HG02759 (cell line): ENCODE measurements at regions not wholly inside any gene's neighbourhood (a gene's known extent, or its start where the extent isn't known, plus 50 kb on each side); places are given as distances from the start of the nearest gene placed in this dataset.
"Not testable (repeated sequence)": the region's sequence is repeated elsewhere in the genome, so short reads cannot be mapped to it uniquely, and the experiment has no call there.

Source experiments
- ATAC-seq: cut with Tn5 transposase; IDR thresholded peaks from one replicate; pipeline ENCODE4 v1.9.1; 2021; ENCODE audit warnings: mild to moderate bottlenecking, moderate library complexity; ENCODE audit not compliant: unreplicated experiment

DNA sequence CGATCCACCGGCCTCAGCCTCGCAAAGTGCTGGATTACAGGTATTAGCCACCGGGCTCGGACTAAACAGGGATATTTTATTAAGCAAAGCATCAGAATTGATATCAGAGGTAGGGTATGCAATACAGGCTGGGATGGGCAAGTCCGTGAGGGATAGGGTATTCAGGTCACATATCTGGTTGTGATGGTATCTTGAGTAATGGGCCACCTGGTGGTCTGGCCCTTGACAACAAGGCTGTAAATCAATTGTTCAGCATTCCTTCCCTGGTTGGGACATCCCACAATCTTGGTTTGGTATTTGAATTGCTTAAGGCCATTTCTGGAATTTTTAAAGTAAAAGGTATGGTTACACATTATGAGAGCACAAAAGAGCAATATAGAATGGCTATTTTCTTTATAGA, 1588.0 kb downstream of the SLITRK1 start:
- ATAC-seq, result no peak

DNA sequence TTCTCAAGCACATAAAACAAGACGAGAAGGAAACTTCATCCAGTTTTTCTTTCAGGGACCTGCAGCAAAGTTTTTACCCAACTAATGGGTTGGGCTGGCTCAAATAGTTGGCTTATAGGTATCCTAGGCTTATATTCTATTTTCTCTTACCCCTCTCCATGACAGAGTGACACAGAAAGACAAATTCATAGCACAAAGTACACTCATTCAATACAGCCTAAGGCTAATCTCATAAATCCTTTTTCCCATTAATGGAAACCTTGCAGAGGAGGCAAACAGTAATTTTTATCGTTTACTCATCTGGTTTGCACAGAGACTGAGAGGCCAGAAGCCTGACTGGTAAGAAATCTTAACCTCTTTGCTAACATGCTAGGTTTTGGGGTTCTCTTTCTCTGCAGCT, 1589.9 kb downstream of the SLITRK1 start:
- ATAC-seq, result no peak

DNA sequence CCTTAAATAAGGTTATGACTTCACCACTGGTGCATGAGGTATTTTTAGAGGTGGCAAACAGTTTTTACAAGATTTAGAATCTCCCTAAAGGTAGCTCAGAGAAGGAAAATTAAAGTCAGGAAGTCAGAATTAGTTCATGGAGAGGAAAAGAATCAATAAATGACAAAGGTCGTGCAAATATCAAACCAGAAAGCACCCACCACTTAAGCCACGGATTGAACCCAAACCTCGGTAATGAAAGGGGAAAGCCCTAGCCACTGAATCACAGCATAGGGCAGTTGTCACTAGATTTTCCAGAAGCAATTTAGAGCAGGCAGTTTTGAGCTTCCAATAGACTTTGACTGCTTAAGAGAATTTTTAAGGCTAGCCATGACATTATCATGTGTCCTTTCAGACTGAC, 1590.4 kb downstream of the SLITRK1 start:
- ATAC-seq, result no peak

DNA sequence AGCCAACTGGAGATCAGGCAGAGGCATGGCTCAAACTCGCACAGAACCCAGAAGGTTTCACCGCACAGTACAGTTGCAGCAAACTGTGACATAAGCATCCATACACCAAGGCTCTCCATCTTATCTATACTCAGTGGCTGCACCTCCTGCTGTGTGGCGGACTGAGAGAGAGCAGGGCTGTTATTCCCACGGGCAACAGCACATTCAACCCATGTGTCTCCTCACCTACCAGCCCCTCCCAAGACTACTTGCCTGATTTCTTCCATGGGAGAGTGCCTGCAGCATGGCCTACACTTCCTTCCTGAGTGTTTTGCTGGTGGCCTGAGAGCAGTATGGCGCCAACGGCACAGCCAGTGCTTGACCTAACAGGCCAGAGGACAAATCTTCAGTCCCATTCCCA, 1606.6 kb downstream of the SLITRK1 start:
- ATAC-seq, result no peak

DNA sequence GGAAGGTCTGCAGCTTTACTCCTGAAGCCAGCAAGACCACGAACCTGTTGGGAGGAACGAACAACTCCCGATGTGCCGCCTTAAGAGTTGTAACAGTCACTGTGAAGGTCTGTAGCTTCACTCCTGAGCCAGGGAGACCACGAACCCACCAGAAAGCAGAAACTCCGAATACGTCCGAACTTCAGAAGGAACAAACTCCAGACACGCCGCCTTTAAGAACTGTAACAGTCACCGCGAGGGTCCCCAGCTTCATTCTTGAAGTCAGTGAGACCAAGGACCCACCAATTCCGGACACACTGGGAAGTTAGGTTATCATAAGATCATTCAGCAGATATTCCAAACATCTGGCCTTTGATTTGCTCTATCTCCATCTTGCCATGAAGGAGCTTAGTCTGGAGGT, 1623.0 kb downstream of the SLITRK1 start:
- no peak for ATAC-seq

DNA sequence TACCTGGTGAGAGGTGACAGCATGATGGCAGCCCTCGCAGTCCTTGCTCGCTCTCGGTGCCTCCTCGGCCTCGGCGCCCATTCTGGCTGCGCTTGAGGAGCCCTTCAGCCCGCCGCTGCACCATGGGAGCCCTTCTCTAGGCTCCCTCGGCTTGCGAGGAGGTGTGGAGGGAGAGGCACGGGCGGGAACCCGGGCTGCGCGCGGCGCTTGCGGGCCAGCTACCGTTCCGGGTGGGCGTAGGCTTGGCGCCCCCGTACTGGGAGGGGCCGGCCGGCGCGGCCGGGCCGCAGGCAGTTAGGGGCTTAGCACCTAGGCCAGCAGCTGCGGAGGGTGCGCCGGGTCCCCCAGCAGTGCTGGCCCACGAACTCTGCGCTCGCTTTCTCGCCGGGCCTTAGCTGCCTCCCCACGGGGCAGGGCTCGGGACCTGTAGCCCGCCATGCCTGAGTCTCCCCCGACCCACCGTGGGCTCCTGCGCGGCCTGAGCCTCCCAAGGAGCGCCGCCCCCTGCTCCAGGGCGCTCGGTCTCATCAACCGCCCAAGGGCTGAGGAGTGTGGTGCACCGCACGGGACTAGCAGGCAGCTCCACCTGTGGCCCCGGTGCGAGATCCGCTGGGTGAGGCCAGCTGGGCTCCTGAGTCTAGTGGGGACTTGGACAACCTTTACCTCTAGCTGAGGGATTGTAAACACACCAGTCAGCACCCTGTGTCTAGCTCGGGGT, 1624.3 kb downstream of the SLITRK1 start:
- no peak for ATAC-seq

DNA sequence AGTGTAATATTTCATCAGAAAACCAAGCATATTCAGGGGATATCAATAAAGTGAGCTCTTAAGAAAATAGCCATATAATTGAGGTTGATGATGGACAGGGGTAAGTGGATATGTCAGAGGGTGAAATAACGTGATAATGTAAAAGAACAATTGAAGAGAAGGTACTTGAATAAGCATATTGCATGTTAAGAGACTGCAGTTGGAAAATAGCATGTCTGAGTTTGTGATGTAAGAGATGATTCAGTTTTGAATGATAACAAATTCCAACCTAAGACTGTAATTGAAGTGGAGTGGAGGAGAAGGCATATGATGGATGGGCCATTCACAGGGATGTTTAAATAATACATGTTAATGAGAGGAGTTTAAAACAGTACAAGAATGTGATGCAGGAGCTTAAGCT, 1633.5 kb downstream of the SLITRK1 start:
- no peak for ATAC-seq

DNA sequence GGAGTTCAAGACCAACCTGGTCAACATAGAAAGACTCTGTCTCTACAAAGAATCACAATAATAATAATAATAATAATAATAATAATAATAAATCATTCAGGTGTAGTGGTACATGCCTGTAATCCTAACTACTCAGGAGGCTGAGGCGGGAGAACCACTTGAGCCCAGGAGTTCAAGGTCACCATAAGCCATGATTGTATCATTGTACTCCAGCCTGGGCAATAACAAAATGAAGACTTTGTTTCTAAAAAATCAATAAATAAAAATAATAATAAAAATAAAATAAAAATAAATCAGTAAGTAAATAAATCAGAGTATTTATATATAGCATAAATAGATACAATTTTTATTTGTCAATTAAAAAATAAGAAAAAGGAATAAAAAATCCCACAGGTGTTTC, 1636.4 kb downstream of the SLITRK1 start:
- ATAC-seq, result no peak

DNA sequence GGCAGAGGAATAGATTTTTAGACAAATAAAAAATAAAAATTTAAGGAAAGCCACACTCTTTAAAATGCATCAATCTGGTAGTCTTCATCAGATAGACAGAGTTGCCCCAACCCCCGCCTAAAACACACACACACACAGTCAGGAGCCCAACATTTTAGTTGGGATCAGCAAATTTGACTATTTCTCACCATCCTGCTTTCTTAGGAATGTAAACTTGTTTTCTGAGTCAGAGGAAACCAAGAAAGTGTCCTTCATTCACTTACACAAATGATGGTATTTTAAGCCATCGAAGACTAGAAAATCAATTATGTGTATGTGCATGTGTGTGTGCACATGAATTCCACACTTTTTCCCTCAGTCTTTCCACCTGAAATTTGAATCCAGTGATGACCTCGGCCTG, 1657.5 kb downstream of the SLITRK1 start:
- ATAC-seq, result no peak

DNA sequence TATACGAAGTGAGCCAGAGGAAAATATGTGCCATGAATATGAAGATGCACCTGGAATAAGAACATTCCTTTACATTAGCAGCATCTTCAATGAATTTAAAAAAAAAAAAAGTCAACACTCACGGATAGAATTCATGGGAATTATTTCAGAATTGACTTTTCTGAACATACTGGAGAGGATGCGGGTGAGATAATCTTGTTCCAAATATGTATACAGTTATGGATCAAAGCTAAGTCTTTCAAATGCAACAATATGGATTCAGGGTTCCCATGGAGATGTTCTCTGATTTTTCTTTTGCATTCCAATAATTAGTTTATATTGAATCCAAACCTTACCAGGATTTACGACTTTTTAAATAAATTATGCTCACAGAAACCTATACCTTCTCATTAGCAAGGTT, 1660.7 kb downstream of the SLITRK1 start:
- no peak for ATAC-seq

DNA sequence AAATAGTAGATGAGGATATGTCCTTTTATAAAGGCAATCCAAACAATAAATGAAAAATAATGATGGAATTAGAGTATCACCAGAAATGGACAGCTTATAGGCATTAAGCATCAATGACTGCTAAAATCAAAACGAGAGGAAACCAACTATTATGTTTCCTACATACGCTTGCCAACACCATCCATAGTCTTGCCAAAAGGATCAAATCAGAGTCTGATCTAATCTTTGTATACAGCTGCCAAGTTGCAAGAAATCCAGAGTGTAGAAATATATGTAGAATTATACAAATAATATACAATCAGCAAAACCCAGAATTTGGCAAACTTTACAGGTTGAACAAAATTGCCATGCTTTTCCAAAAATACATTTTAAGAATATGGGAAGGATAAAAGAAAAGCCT, 1661.6 kb downstream of the SLITRK1 start:
- no peak for ATAC-seq

DNA sequence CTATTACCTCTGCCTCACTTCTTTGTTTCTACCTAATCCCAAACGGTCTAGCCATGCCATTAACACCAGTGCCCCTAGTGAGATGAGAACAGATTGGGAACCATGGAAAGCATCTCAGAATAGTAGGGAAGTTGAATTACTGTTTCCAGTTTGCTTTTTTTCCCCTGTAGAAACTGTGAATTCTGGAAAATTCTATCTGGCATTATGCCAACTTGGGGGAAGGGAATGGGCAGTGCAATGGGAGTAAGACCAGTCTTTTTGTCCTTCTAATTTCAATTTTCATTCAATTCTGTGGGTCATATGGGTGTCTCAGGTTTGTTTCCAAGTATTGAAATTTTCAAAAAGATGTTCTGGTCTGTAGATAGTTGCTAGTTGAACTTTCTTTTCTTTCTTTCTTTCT, 1666.1 kb downstream of the SLITRK1 start:
- ATAC-seq, result no peak

DNA sequence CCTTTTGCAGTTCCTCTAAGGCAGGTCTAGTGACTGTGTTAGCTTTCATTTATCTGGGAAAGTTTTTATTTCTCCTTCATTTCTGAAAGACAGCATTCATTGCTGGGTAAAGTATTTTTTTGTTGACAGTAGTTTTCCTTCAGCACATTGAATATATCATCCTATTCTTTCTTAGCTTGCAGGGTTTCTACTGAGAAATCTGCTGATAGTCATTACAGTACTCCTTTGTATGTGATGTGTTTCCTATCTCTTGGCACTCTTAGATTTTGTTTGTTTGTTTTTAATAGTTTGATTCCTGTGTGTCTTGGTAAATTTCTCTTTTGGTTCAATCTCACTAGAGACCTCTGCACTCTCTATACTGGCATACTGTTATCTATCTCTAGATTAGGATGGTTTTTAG, 1667.9 kb downstream of the SLITRK1 start:
- ATAC-seq, result no peak

DNA sequence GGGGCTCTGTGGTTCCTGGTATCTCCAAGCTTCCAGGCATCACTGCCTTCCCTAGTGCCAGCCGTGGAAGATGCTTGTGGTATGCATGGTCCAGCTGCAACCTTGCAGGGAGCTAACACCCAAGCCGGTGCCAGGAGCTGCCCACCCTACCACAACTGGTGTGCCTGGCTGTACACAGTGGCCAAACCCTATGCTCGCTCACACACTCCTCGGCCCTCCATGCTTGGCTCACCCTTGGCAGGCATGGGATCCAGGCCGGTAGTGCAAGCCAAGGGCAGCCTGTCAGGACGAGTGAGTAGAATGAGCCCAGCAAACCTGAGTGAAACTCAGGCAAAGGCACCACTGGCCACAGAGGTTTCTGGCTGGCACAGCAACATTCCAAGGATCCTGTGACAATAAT, 1676.0 kb downstream of the SLITRK1 start:
- no peak for ATAC-seq

DNA sequence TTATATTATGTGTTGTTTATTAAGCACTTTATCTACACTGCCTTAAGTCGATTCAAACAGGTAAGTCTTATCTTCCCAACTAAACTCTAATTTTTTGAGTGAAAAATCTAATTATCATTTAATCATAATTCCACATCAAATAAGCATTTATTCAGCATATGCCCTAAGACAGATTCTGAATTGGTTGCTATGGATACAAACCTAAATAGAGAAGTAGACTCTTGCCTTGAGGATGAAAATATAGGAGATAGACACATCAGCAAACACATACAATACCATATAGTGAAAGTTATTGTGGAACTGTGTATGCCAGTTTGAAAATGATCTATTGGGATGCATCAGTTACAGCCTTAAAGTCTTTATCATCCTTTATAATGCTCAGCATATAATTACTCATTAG, 1679.9 kb downstream of the SLITRK1 start:
- no peak for ATAC-seq

DNA sequence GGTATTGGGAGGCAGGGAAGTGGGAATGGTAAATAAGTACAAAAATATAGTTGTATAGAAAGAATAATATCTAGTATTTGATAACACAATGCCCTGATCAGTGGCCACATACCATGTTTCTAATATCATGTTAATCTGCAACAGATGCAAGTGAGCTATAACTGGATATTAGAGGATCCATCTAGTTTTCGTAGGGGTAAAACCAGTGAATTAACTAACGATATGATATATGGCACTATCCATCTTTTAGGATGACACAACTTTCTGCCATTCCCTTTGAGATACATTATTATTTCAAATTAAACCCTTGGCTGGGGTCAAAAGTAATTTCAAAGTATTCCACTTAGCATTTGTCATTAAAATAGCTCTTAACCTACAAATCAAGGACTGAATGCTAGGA, 1686.2 kb downstream of the SLITRK1 start:
- no peak for ATAC-seq

DNA sequence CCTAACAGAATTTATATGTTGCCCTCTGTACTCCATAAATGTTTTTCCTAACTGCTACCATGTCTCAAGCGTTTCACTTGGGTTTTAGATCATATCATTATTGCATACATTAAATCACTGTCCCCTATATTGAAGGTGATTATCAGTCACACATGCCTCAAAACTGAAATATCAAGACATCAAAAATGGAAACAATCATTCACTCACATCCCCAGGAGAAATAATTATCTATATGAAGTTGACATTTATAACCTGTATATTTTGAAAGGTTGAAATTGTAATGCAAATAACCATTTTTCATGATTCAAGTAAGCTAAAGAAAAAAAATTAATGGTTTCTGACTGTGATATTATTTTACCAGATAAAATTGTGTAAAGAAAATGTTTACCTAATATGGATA, 1695.0 kb downstream of the SLITRK1 start:
- ATAC-seq, result no peak

DNA sequence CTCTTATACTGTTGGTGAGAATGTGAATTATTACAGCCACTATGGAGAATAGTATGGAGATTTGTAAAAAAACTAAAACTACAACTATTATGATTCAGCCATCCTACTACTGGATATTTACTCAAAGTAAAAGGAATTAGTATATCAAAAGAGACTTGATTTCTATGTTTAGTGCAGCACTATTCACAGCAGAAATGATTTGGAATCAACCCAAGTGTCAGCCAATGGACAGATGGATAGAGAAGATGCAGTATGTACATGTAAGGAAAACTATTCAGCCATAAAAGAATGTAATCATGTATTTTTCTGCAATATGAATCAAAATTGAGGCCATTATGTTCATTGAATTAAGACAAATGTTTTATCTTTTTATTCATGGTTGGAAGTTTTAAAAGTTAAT, 1705.5 kb downstream of the SLITRK1 start:
- no peak for ATAC-seq

DNA sequence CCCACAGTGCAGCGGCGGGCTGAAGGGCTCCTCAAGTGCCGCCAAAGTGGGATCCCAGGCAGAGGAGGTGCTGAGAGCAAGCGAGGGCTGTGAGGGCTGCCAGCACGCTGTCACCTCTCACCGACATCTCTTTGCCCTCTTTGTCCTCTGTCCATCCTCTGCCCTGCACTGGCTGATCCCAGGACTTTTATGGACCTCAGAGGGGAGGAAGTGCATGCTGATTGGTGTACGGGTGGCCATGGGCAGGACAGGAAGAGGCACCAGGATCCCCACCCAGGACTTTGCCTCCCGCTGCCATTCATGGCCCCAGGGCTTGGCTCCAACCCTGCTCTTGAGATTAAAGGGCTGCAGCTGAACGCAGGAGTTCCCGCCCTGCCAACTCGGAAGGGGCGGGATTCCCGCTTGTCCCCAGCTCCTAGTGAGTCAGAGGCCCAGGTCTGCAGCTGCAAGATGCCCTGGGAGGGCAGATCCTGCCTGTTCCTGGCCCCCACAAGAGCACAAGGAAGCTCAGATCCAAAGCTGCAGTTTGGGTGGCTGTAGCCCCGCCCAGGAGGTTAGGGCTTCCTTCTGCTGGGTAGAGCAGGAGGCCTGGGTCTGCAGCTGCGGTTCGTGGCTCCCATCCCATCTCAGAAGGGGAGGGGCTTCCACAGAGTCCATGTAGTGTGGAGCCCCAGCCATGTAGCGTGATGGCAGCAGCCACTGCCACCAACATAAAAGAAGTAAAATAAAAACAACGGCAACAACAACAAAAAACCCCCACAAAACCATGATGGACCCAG, 1716.7 kb downstream of the SLITRK1 start:
- ATAC-seq, result no peak

DNA sequence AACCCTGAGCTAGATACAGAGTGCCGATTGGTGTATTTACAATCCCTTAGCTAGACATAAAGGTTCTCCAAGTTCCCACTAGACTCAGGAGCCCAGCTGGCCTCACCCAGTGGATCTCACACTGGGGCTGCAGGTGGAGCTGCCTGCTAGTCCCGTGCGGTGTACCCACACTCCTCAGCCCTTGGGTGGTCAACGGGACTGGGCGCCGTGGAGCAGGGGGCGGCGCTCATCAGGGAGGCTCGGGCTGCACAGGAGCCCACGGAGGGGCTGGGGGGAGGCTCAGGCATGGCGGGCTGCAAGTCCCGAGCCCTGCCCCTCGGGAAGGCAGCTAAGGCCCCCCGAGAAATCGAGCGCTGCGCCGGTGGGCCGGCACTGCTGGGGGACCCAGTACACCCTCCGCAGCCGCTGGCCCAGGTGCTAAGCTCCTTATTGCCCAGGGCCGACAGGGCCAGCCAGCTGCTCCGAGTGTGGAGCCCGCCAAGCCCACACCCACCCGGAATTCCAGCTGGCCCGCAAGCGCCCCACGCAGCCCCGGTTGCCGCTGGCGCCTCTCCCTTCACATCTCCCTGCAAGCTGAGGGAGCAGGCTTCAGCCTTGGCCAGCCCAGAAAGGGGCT, 1717.4 kb downstream of the SLITRK1 start:
- not testable (repeated sequence) for ATAC-seq

DNA sequence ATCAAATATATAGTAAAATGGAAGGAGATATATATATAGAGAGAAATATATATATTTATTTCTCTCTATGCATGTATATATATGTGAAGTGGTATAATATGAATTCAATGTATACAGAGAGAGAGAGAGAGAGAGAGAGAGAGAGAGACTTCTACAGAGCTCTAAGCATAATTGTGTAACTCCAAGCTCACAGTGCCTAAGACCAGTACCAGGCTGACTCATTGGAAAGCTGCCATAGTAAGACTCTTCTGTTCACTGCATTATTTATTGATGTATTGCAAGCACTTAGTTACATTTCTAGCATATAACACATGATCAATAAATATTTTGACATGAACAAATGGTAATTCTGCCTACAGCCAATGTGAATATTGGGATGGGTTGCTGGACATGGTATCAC, 1734.7 kb downstream of the SLITRK1 start:
- ATAC-seq, result no peak

DNA sequence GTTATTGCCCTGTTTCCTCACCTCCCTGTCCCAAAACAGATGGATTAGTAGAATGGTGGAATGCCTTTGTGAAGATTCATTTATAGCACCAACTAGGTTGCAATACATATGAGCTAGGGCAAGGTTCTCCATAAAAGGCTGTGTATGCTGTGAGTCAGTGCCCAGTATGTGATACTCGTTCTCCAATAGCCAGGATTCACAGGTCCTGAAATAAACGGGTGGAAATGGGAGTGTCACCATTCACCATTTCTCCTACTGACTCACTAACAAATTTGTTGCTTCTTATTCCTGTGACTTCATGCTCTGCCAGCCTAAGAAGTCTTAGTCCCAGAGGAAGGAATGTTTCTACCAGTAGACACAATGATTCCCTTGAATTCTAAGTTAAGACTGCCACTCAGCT, 1745.4 kb downstream of the SLITRK1 start:
- ATAC-seq, result no peak
